ENCODE measurements at regions not wholly inside any gene's neighbourhood (a gene's known extent, or its start where the extent isn't known, plus 50 kb on each side); places are given as distances from the start of the nearest gene placed in this dataset.

GRCh38 chr15:96896766-96897165 is 566.3 kb downstream of the NR2F2 start:
- Mint-ChIP-seq H3K9me3 (ENCODE audit: unreplicated experiment) (peaks cover 9% of the 10 kb centered on the region), H3K27me3 (ENCODE audit: insufficient read depth, unreplicated experiment) (peaks cover 5% of the 10 kb centered on the region), H3K4me1 (ENCODE audit: low read depth, unreplicated experiment) (no peaks in the 10 kb centered on the region), H3K4me3 (ENCODE audit: unreplicated experiment) (no peak overlapping the region), H3K27ac (ENCODE audit: unreplicated experiment) (no peak overlapping the region), H3K36me3 (ENCODE audit: insufficient read depth, unreplicated experiment) (no peaks in the 10 kb centered on the region)
- H3K36me3 ChIP-seq (ENCODE audit: control insufficient read depth, insufficient read depth, low read length), result no peaks in the 10 kb centered on the region
- H3K9me3 ChIP-seq, result no peaks in the 10 kb centered on the region
- ChIA-PET POLR2A (no interaction called here), CTCF (no interaction called here)
- TF ChIP-seq, protein P1, sequence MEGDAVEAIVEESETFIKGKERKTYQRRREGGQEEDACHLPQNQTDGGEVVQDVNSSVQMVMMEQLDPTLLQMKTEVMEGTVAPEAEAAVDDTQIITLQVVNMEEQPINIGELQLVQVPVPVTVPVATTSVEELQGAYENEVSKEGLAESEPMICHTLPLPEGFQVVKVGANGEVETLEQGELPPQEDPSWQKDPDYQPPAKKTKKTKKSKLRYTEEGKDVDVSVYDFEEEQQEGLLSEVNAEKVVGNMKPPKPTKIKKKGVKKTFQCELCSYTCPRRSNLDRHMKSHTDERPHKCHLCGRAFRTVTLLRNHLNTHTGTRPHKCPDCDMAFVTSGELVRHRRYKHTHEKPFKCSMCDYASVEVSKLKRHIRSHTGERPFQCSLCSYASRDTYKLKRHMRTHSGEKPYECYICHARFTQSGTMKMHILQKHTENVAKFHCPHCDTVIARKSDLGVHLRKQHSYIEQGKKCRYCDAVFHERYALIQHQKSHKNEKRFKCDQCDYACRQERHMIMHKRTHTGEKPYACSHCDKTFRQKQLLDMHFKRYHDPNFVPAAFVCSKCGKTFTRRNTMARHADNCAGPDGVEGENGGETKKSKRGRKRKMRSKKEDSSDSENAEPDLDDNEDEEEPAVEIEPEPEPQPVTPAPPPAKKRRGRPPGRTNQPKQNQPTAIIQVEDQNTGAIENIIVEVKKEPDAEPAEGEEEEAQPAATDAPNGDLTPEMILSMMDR (IDR thresholded peaks at IDR 0.05; ENCODE audit: insufficient read depth in 1 of 2, low read depth in 1 of 2, low read length in 1 of 2, severe bottlenecking in 1 of 2, unreplicated experiment in 1 of 2), result no peak
- H3K27me3 ChIP-seq (replicated peaks; ENCODE audit: control insufficient read depth, insufficient read depth, low read length), result no peaks in the 10 kb centered on the region
- intact Hi-C loops (cut with micrococcal nuclease; ENCODE audit: unreplicated experiment), result no loop called here
- H3K4me3 ChIP-seq (ENCODE audit: low read depth, low read length), result no peak overlapping the region
- DNase-seq, result no peak
- H3K4me1 ChIP-seq, result no peaks in the 10 kb centered on the region
- BruUV-seq (replicated peaks), result no TSS peak

- ChIA-PET POLR2A (no interaction called here), CTCF (no interaction called here)
- Mint-ChIP-seq H3K9me3 (ENCODE audit: unreplicated experiment) (peaks cover 17% of the 10 kb centered on the region), H3K27ac (ENCODE audit: unreplicated experiment) (no peak overlapping the region), H3K36me3 (ENCODE audit: insufficient read depth, unreplicated experiment) (no peaks in the 10 kb centered on the region), H3K27me3 (ENCODE audit: insufficient read depth, unreplicated experiment) (peaks cover 3% of the 10 kb centered on the region), H3K4me3 (ENCODE audit: unreplicated experiment) (no peak overlapping the region), H3K4me1 (ENCODE audit: low read depth, unreplicated experiment) (no peaks in the 10 kb centered on the region)
- Histone ChIP-seq H3K27me3 (replicated peaks; ENCODE audit: control insufficient read depth, insufficient read depth, low read length) (no peaks in the 10 kb centered on the region), H3K9me3 (peaks cover 11% of the 10 kb centered on the region), H3K4me3 (ENCODE audit: low read depth, low read length) (no peak overlapping the region), H3K4me1 (no peaks in the 10 kb centered on the region), H3K36me3 (ENCODE audit: control insufficient read depth, insufficient read depth, low read length) (no peaks in the 10 kb centered on the region)
- intact Hi-C loops (cut with micrococcal nuclease; ENCODE audit: unreplicated experiment), result no loop called here
- TF ChIP-seq, protein P1 (IDR thresholded peaks at IDR 0.05; ENCODE audit: insufficient read depth in 1 of 2, low read depth in 1 of 2, low read length in 1 of 2, severe bottlenecking in 1 of 2, unreplicated experiment in 1 of 2), result no peak
- DNase-seq, result no peak
- no TSS peak for BruUV-seq (replicated peaks)
These were observed 583.6 kb downstream of the NR2F2 start for GRCh38 chr15:96914081-96914480.

GRCh38 chr15:96916750-96917149 is 586.2 kb downstream of the NR2F2 start:
- no peak overlapping the region for H3K27ac Mint-ChIP-seq (ENCODE audit: unreplicated experiment)
- Histone ChIP-seq H3K4me1 (no peaks in the 10 kb centered on the region), H3K36me3 (ENCODE audit: control insufficient read depth, insufficient read depth, low read length) (no peaks in the 10 kb centered on the region), H3K9me3 (peaks cover 11% of the 10 kb centered on the region), H3K27me3 (replicated peaks; ENCODE audit: control insufficient read depth, insufficient read depth, low read length) (no peaks in the 10 kb centered on the region), H3K4me3 (ENCODE audit: low read depth, low read length) (no peak overlapping the region)
- TF ChIP-seq, protein P1 (IDR thresholded peaks at IDR 0.05; ENCODE audit: insufficient read depth in 1 of 2, low read depth in 1 of 2, low read length in 1 of 2, severe bottlenecking in 1 of 2, unreplicated experiment in 1 of 2), result no peak
- no peak overlapping the region for H3K4me3 Mint-ChIP-seq (ENCODE audit: unreplicated experiment)
- H3K27me3 Mint-ChIP-seq (ENCODE audit: insufficient read depth, unreplicated experiment), result peaks cover 3% of the 10 kb centered on the region
- intact Hi-C loops (cut with micrococcal nuclease; ENCODE audit: unreplicated experiment), result no loop called here
- DNase-seq, result no peak
- ChIA-PET CTCF (no interaction called here), POLR2A (no interaction called here)
- H3K4me1 Mint-ChIP-seq (ENCODE audit: low read depth, unreplicated experiment), result no peaks in the 10 kb centered on the region
- H3K36me3 Mint-ChIP-seq (ENCODE audit: insufficient read depth, unreplicated experiment), result no peaks in the 10 kb centered on the region
- H3K9me3 Mint-ChIP-seq (ENCODE audit: unreplicated experiment), result peaks cover 17% of the 10 kb centered on the region
- no TSS peak for BruUV-seq (replicated peaks)
